HEK293T (cell line): ENCODE measurements at regions not wholly inside any gene's neighbourhood (a gene's known extent, or its start where the extent isn't known, plus 50 kb on each side); places are given as distances from the start of the nearest gene placed in this dataset.

Source experiments
- CTCF ChIA-PET: fragments of 350-600 bp; formaldehyde crosslinking; extraction: SDS; loops from one replicate; lab custom pipeline; 2021; ENCODE audit warnings: antibody characterized with exemption, inconsistent platforms; lab: Yijun Ruan, JAX
- POLR2A ChIA-PET: fragments of 350-600 bp; formaldehyde crosslinking; extraction: SDS; loops from one replicate; lab custom pipeline; 2020; ENCODE audit warnings: antibody characterized with exemption, inconsistent platforms; lab: Yijun Ruan, JAX
- DNase-seq: peaks from one replicate; pipeline ENCODE4 v3.0.0; 2012; ENCODE audit warnings: mixed read lengths; ENCODE audit errors: extremely low spot score
- ARNT ChIP-seq: fragments of 450-650 bp; IDR thresholded peaks from 2 replicates; pipeline ENCODE4 v1.6.1; 2017; ENCODE audit warnings: mild to moderate bottlenecking
- BHLHE40 ChIP-seq: fragments of 450-650 bp; IDR thresholded peaks from 2 replicates; pipeline ENCODE4 v1.6.1; 2016; ENCODE audit warnings: mild to moderate bottlenecking, moderate library complexity, borderline replicate concordance
- CTBP1 ChIP-seq: fragments of 450-650 bp; IDR thresholded peaks from 2 replicates; pipeline ENCODE4 v1.6.1; 2016; ENCODE audit warnings: borderline replicate concordance
- ELF4 ChIP-seq: fragments of 450-650 bp; IDR thresholded peaks from 2 replicates; pipeline ENCODE4 v1.6.1; 2017; ENCODE audit warnings: antibody characterized with exemption
- FOXA1 ChIP-seq: fragments of 450-650 bp; IDR thresholded peaks from 2 replicates; pipeline ENCODE4 v1.6.1; 2016; ENCODE audit warnings: mild to moderate bottlenecking
- FOXK2 ChIP-seq: fragments of 450-650 bp; IDR thresholded peaks from 2 replicates; pipeline ENCODE4 v1.6.1; 2016; ENCODE audit warnings: mild to moderate bottlenecking
- FOXM1 ChIP-seq: fragments of 450-650 bp; IDR thresholded peaks from 2 replicates; pipeline ENCODE4 v1.6.1; 2017; ENCODE audit warnings: mild to moderate bottlenecking, borderline replicate concordance
- HDGF ChIP-seq: fragments of 450-650 bp; IDR thresholded peaks from 2 replicates; pipeline ENCODE4 v1.6.1; 2017; ENCODE audit warnings: antibody characterized with exemption, borderline replicate concordance
- L3MBTL2 ChIP-seq: fragments of 450-650 bp; conservative IDR thresholded peaks from 2 replicates; pipeline ENCODE4 v1.6.1; 2016; ENCODE audit warnings: mild to moderate bottlenecking
- LEF1 ChIP-seq: fragments of 450-650 bp; IDR thresholded peaks from 2 replicates; pipeline ENCODE4 v1.6.1; 2017; ENCODE audit warnings: mild to moderate bottlenecking, borderline replicate concordance
- NFRKB ChIP-seq: fragments of 450-650 bp; IDR thresholded peaks from 2 replicates; pipeline ENCODE4 v1.6.1; 2016; ENCODE audit warnings: mild to moderate bottlenecking, moderate library complexity
- PKNOX1 ChIP-seq: fragments of 450-650 bp; IDR thresholded peaks from 2 replicates; pipeline ENCODE4 v1.6.1; 2016
- SP1 ChIP-seq: fragments of 450-650 bp; IDR thresholded peaks from 2 replicates; pipeline ENCODE4 v1.6.1; 2017
- SUZ12 ChIP-seq: fragments of 450-650 bp; IDR thresholded peaks from 2 replicates; pipeline ENCODE4 v1.6.1; 2016; ENCODE audit warnings: mild to moderate bottlenecking
- TARDBP ChIP-seq: fragments of 450-650 bp; IDR thresholded peaks from 2 replicates; pipeline ENCODE4 v1.6.1; 2016
- ZNF384 ChIP-seq: fragments of 450-650 bp; IDR thresholded peaks from 2 replicates; pipeline ENCODE4 v1.6.1; 2016

GRCh38 chr4:11589676-11590075, 161.0 kb upstream of the HS3ST1 start:
- CTCF ChIA-PET = no interaction called here
- POLR2A ChIA-PET = no interaction called here
- no peak for DNase-seq
- TF ChIP-seq HDGF (no peak), SUZ12 (no peak), CTBP1 (no peak), PKNOX1 (no peak)

GRCh38 chr4:11587797-11588196, 159.1 kb upstream of the HS3ST1 start:
- TF ChIP-seq L3MBTL2 = no peak
- no peak for TF ChIP-seq LEF1
- no peak for TF ChIP-seq CTBP1
- no peak for TF ChIP-seq FOXK2
- no peak for TF ChIP-seq NFRKB
- no peak for TF ChIP-seq SP1
- TF ChIP-seq ZNF384 = no peak
- TF ChIP-seq TARDBP = no peak
- no peak for TF ChIP-seq BHLHE40
- TF ChIP-seq PKNOX1 = no peak
- CTCF ChIA-PET = no interaction called here
- POLR2A ChIA-PET = no interaction called here
- no peak for DNase-seq

- ChIA-PET POLR2A (no interaction called here), CTCF (no interaction called here)
- DNase-seq = no peak
- TF ChIP-seq FOXA1 (no peak), BHLHE40 (no peak), PKNOX1 (no peak), ZNF384 (no peak), FOXK2 (no peak), ARNT (no peak), SP1 (no peak), FOXM1 (no peak), LEF1 (no peak), TARDBP (no peak), L3MBTL2 (no peak), HDGF (no peak), CTBP1 (no peak)
Observed at GRCh38 chr4:11585506-11585905, 156.8 kb upstream of the HS3ST1 start.

- ChIA-PET POLR2A (no interaction called here), CTCF (no interaction called here)
- TF ChIP-seq ELF4 (no peak), TARDBP (no peak), CTBP1 (no peak), L3MBTL2 (no peak)
- DNase-seq = no peak
Observed at GRCh38 chr4:11568511-11568910, 139.8 kb upstream of the HS3ST1 start.

- DNase-seq = no peak
- CTCF ChIA-PET = no interaction called here
- POLR2A ChIA-PET = no interaction called here
- TF ChIP-seq BHLHE40 (no peak), PKNOX1 (no peak), LEF1 (no peak), SUZ12 (no peak), HDGF (no peak), L3MBTL2 (no peak), NFRKB (no peak), CTBP1 (no peak), FOXK2 (no peak), ELF4 (no peak), FOXM1 (no peak), FOXA1 (no peak), TARDBP (no peak), SP1 (no peak), ARNT (no peak), ZNF384 (no peak)
Observed at GRCh38 chr4:11566444-11567022, 137.8 kb upstream of the HS3ST1 start.

DNA sequence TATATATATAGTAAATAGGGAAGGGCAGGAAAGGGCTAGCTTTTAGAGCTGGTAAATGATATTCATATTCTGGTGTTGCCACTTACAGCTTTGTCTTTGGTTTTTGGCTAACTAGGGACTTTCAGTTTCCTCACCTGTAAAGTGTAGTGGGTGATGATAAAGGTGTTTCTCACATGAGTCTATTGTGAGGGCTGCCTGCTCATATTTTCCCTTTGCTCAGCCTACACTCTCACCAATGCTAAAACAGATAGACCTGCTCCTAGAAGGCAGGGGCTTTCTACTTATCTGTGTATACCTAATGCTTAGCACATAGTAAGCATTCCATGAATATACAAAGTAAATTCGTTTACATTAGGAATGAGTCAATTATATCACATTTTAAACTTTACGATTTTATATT, 137.2 kb upstream of the HS3ST1 start:
- TF ChIP-seq SP1 (no peak), BHLHE40 (no peak), LEF1 (no peak), ARNT (no peak), CTBP1 (no peak), L3MBTL2 (no peak), ZNF384 (no peak), HDGF (no peak), PKNOX1 (no peak), FOXM1 (no peak), FOXA1 (no peak)
- DNase-seq = no peak
- ChIA-PET POLR2A (no interaction called here), CTCF (no interaction called here)
